ENCODE measurements at regions not wholly inside any gene's neighbourhood (a gene's known extent, or its start where the extent isn't known, plus 50 kb on each side); places are given as distances from the start of the nearest gene placed in this dataset.
A peak's percentile ranks its signal among the peaks of the same experiment; 100 is the strongest.

DNA sequence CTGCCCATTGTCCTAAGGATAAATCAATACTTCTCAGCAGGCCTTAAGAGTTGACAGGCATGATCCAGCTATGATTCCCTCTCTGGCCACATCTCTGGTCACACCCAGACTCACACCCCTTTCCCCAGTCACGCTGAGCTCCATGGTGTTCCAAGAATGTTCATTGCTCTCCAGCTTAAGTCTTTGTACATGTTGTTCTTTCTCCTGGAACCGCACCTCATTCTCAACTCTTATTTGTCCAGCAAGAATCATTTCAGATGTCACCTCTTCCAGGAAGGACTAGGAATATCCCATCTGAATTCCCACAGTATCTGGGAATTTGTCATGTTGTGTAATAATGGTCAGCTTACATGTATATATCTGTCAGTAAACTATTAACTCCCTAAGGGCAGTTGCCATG is 118.3 kb upstream of the GALNT15 start:
- CTCF ChIA-PET = no interaction called here
- POLR2A ChIA-PET = no interaction called here
- TF ChIP-seq CTBP1 (IDR thresholded peaks at IDR 0.05; ENCODE audit: borderline replicate concordance) (no peak), LEF1 (IDR thresholded peaks at IDR 0.05; ENCODE audit: borderline replicate concordance) (no peak), L3MBTL2 (conservative IDR thresholded peaks at IDR 0.05) (no peak), SUZ12 (IDR thresholded peaks at IDR 0.05) (no peak), ELF4 (IDR thresholded peaks at IDR 0.05) (no peak), ARNT (IDR thresholded peaks at IDR 0.05) (no peak), FOXK2 (IDR thresholded peaks at IDR 0.05) (no peak)
- DNase-seq (ENCODE audit: extremely low spot score) = no peak

DNA sequence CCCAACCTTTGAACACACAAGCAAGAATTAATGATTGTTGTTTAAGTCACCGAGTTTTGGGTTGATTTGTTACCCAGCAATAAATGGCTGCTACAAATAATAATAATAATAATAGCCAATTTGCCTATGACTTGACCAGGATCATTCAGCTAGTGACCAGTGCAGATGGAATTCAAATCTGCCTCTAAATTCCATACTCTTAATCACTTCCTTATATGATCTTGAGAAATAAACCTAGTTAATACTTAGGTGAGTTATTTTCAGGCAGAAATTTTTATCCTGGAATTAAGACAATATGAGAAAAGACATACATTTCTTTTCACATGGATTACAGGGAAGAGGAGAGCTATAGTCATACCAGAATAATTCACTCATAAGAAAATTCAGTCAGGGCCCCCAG is 116.0 kb upstream of the GALNT15 start:
- TF ChIP-seq ELF4 (IDR thresholded peaks at IDR 0.05) = no peak
- no peak for TF ChIP-seq FOXA1 (IDR thresholded peaks at IDR 0.05)
- no peak for TF ChIP-seq BHLHE40 (IDR thresholded peaks at IDR 0.05; ENCODE audit: borderline replicate concordance)
- no peak for TF ChIP-seq FOXK2 (IDR thresholded peaks at IDR 0.05)
- no peak for TF ChIP-seq LEF1 (IDR thresholded peaks at IDR 0.05; ENCODE audit: borderline replicate concordance)
- TF ChIP-seq SUZ12 (IDR thresholded peaks at IDR 0.05) = no peak
- no peak for TF ChIP-seq L3MBTL2 (conservative IDR thresholded peaks at IDR 0.05)
- TF ChIP-seq, protein P1, sequence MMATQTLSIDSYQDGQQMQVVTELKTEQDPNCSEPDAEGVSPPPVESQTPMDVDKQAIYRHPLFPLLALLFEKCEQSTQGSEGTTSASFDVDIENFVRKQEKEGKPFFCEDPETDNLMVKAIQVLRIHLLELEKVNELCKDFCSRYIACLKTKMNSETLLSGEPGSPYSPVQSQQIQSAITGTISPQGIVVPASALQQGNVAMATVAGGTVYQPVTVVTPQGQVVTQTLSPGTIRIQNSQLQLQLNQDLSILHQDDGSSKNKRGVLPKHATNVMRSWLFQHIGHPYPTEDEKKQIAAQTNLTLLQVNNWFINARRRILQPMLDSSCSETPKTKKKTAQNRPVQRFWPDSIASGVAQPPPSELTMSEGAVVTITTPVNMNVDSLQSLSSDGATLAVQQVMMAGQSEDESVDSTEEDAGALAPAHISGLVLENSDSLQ (IDR thresholded peaks at IDR 0.05) = no peak
- TF ChIP-seq SP1 (IDR thresholded peaks at IDR 0.05) = no peak
- no peak for TF ChIP-seq TARDBP (IDR thresholded peaks at IDR 0.05)
- TF ChIP-seq CTBP1 (IDR thresholded peaks at IDR 0.05; ENCODE audit: borderline replicate concordance) = no peak
- TF ChIP-seq NFRKB (IDR thresholded peaks at IDR 0.05) = no peak
- no peak for TF ChIP-seq ARNT (IDR thresholded peaks at IDR 0.05)
- no peak for TF ChIP-seq FOXM1 (IDR thresholded peaks at IDR 0.05; ENCODE audit: borderline replicate concordance)
- TF ChIP-seq ZNF384 (IDR thresholded peaks at IDR 0.05) = no peak
- TF ChIP-seq HDGF (IDR thresholded peaks at IDR 0.05; ENCODE audit: borderline replicate concordance) = no peak
- POLR2A ChIA-PET = no interaction called here
- CTCF ChIA-PET = interaction anchor here (1.3 to 1.5 kb wide), 2 partner anchors 9 to 120 kb away, joined by 4 to 7 read pairs; no protein-coding TSS in a partner anchor
- DNase-seq (ENCODE audit: extremely low spot score) = no peak

DNA sequence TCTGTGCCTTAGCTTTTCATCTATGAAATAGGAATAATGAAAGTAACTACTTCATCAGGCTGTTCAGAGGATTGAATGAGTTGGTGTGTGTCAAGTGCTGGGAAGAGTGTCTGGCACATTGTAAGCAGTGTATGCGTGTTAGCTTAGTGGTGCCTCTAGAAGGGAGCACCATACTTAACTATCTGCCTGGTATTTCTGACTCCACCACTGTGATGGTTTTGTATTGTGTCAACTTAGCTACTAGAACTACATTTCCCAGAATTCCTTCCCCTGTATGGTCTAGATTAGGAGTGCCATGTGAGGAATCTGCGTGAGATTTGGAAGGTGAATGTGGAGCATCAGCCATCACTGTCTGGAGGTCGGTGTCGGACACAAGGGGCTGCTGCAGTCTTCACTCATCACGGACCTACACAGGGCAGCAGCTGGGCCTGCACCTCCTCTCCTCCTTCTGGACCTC is 115.4 kb upstream of the GALNT15 start:
- no peak for TF ChIP-seq LEF1 (IDR thresholded peaks at IDR 0.05; ENCODE audit: borderline replicate concordance)
- DNase-seq (ENCODE audit: extremely low spot score) = no peak
- POLR2A ChIA-PET = interaction anchor here (1.4 kb wide), 1 partner anchor 84 kb away, joined by 3 read pairs; no protein-coding TSS in a partner anchor
- CTCF ChIA-PET = interaction anchor here (1.1 to 1.5 kb wide), 3 partner anchors 10 to 119 kb away, joined by 3 to 7 read pairs (median 4); no protein-coding TSS in a partner anchor

DNA sequence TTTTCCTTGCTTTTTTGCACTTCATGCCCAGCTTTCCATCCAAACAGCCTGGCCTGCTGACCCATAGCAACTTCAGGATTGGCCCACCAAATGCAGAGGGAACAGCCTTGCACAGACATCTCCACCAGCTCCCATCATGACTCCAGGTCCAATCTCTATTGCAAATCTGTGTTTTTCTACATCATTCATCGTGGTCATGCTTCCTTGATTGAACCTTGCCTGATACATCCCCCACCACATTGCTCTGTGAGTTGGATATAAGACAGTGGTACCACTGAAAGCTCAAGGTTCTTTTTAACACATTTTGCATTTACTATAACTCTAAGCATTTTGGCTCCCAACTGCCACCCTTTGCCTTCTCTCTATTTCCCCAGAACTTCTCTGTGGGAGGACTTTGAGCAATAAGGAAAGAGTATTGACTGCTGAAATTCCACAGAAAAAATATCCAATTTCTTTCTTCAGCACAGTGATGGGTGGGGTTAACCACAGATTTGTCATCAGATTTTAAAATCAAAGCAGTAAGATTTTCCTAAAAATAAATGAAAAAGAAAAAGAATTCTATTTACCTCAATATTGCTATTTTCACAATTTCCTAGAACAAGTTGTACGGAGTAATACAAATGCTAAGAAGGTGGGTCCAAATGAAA is 114.6 kb upstream of the GALNT15 start:
- TF ChIP-seq HDGF (IDR thresholded peaks at IDR 0.05; ENCODE audit: borderline replicate concordance) (no peak), ELF4 (IDR thresholded peaks at IDR 0.05) (no peak)
- ChIA-PET POLR2A (interaction anchor here (1.4 kb wide), 1 partner anchor 83 kb away, joined by 3 read pairs; no protein-coding TSS in a partner anchor), CTCF (interaction anchor here (1.0 to 1.2 kb wide), 4 partner anchors 11 to 119 kb away, joined by 3 to 4 read pairs (median 4); partner anchors contain the start of gene GALNT15)
- DNase-seq (ENCODE audit: extremely low spot score) = no peak

DNA sequence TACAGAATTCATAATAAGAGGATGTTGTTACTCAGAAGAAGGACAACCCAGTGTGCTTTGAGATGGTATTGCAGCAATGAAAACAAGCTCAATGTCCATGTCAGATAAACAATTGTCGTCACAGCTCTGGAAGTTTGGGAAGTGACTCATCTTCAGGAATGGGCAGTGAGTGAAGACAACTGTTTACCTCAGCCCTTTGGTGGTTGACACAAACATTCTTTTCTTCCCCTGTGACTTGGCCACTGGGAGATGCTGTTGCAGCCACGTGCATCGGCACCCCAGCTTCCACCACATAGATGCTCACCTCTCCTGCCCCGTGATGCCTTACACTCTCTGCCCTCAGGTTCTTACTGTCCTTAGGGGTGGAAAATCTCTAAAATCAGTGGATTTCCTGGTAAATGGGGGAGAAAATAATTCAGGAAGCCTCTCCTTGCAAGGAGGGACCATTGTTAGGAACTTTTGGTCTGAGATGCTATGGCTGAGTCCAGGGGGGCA is 114.1 kb upstream of the GALNT15 start:
- ChIA-PET POLR2A (interaction anchor here (1.4 kb wide), 1 partner anchor 83 kb away, joined by 3 read pairs; no protein-coding TSS in a partner anchor), CTCF (interaction anchor here (0.5 to 1.2 kb wide), 6 partner anchors 11 to 259 kb away, joined by 3 to 4 read pairs (median 4); partner anchors contain the start of gene GALNT15)
- peak; percentile 21 for DNase-seq (ENCODE audit: extremely low spot score)
- TF ChIP-seq SP1 (IDR thresholded peaks at IDR 0.05) (no peak), FOXM1 (IDR thresholded peaks at IDR 0.05; ENCODE audit: borderline replicate concordance) (no peak), FOXK2 (IDR thresholded peaks at IDR 0.05) (no peak), CTBP1 (IDR thresholded peaks at IDR 0.05; ENCODE audit: borderline replicate concordance) (no peak), HDGF (IDR thresholded peaks at IDR 0.05; ENCODE audit: borderline replicate concordance) (no peak), SUZ12 (IDR thresholded peaks at IDR 0.05) (no peak), NFRKB (IDR thresholded peaks at IDR 0.05) (no peak), BHLHE40 (IDR thresholded peaks at IDR 0.05; ENCODE audit: borderline replicate concordance) (no peak), ARNT (IDR thresholded peaks at IDR 0.05) (no peak), L3MBTL2 (conservative IDR thresholded peaks at IDR 0.05) (no peak)

DNA sequence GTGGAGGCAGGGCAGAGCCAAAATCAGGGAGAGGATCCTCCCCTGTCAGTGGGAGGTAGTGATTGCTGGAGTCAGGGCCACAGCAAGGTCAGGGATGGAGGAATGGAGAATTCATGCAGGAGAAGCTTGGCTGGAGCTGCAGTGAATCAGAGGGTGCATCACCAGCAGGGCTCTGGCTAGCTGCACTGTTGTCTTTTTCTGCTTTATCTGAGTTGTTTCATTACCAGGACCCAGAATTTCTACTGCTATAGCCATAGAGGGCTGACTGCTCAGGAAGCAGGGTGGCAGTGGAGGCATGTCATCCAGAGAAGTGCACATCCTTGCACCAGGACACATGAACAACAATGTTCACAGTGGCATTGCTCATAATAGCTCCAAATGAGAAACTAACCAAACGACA is 113.5 kb upstream of the GALNT15 start:
- ChIA-PET POLR2A (no interaction called here), CTCF (interaction anchor here (0.6 to 1.2 kb wide), 2 partner anchors 13 to 113 kb away, joined by 3 to 4 read pairs; partner anchors contain the start of gene GALNT15)
- no peak for DNase-seq (ENCODE audit: extremely low spot score)
- no peak for TF ChIP-seq SP1 (IDR thresholded peaks at IDR 0.05)
- TF ChIP-seq ARNT (IDR thresholded peaks at IDR 0.05) = no peak
- TF ChIP-seq SUZ12 (IDR thresholded peaks at IDR 0.05) = no peak
- no peak for TF ChIP-seq NFRKB (IDR thresholded peaks at IDR 0.05)
- no peak for TF ChIP-seq L3MBTL2 (conservative IDR thresholded peaks at IDR 0.05)
- no peak for TF ChIP-seq ELF4 (IDR thresholded peaks at IDR 0.05)
- TF ChIP-seq ZNF384 (IDR thresholded peaks at IDR 0.05) = no peak
- no peak for TF ChIP-seq FOXA1 (IDR thresholded peaks at IDR 0.05)

DNA sequence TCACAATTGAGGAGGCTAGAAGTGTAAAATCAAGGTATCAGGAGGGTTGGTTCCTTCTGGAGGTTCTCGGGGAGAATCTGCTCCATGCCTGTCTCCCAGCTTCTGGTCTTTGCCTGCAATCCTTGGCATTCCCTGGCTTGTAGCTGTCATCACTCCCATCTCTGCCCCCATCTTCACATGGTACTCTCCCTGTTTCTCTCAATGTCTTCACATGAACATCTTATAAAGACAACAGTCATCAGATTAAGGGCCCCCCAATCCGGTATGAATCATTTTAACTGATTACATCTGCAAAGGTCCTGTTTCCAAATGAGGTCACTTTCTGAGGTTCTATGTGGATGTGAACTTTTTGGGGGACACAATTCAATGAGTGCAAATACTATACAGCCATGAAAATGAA is 113.0 kb upstream of the GALNT15 start:
- no peak for DNase-seq (ENCODE audit: extremely low spot score)
- TF ChIP-seq SP1 (IDR thresholded peaks at IDR 0.05) (no peak), FOXA1 (IDR thresholded peaks at IDR 0.05) (no peak), NFRKB (IDR thresholded peaks at IDR 0.05) (no peak), ELF4 (IDR thresholded peaks at IDR 0.05) (no peak), TARDBP (IDR thresholded peaks at IDR 0.05) (no peak), LEF1 (IDR thresholded peaks at IDR 0.05; ENCODE audit: borderline replicate concordance) (no peak), ZNF384 (IDR thresholded peaks at IDR 0.05) (no peak), ARNT (IDR thresholded peaks at IDR 0.05) (no peak), CTBP1 (IDR thresholded peaks at IDR 0.05; ENCODE audit: borderline replicate concordance) (no peak), FOXM1 (IDR thresholded peaks at IDR 0.05; ENCODE audit: borderline replicate concordance) (no peak), FOXK2 (IDR thresholded peaks at IDR 0.05) (no peak), BHLHE40 (IDR thresholded peaks at IDR 0.05; ENCODE audit: borderline replicate concordance) (no peak), HDGF (IDR thresholded peaks at IDR 0.05; ENCODE audit: borderline replicate concordance) (no peak)
- POLR2A ChIA-PET = no interaction called here
- CTCF ChIA-PET = no interaction called here

Data from HEK293T (cell line).